GM03348 (cell line): ENCODE measurements at regions not wholly inside any gene's neighbourhood (a gene's known extent, or its start where the extent isn't known, plus 50 kb on each side); places are given as distances from the start of the nearest gene placed in this dataset.
"Not testable (repeated sequence)": the region's sequence is repeated elsewhere in the genome, so short reads cannot be mapped to it uniquely, and the experiment has no call there.

Experiments used
- DNase-seq: peaks from one replicate; pipeline ENCODE4 v3.0.0; 2012; ENCODE audit warnings: low spot score

DNA sequence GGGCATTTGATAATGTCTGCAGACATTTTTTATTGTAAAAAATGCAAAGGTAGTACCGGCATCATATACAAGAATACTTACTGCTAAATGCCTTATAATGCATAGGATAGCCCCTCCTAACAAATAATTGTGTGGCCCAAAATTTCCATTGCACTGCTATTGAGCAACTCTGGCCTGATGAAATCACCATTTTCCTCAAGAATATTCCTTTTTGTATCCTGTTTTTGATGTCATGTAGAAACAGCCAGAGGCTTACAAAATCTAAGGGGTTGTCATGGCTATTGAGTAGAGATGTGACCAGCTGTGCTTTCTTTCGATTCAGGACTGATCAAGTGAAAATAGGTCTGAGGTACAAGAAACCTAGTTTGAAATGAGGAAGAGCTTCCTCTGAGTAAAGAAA is 854.3 kb downstream of the KCNA4 start:
- DNase-seq = no peak

DNA sequence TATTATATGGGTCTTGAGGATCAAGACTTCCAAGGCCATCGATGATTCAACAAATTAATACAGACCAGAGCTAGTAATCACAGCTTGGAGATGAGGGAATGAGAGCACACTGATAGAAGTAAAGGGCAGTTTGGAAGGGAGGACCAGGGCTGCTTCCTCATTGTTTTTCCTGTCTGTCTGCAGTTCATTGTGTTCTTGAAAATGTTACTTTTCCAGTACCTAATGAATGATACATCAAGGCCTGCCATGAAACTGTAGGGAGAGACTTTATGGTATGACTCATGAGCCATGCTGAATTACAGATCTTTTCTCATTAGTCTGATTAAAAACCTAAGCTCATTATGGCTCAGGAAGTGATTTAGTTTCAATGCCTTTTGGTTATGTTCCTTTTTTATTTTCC is 855.6 kb downstream of the KCNA4 start:
- no peak for DNase-seq

DNA sequence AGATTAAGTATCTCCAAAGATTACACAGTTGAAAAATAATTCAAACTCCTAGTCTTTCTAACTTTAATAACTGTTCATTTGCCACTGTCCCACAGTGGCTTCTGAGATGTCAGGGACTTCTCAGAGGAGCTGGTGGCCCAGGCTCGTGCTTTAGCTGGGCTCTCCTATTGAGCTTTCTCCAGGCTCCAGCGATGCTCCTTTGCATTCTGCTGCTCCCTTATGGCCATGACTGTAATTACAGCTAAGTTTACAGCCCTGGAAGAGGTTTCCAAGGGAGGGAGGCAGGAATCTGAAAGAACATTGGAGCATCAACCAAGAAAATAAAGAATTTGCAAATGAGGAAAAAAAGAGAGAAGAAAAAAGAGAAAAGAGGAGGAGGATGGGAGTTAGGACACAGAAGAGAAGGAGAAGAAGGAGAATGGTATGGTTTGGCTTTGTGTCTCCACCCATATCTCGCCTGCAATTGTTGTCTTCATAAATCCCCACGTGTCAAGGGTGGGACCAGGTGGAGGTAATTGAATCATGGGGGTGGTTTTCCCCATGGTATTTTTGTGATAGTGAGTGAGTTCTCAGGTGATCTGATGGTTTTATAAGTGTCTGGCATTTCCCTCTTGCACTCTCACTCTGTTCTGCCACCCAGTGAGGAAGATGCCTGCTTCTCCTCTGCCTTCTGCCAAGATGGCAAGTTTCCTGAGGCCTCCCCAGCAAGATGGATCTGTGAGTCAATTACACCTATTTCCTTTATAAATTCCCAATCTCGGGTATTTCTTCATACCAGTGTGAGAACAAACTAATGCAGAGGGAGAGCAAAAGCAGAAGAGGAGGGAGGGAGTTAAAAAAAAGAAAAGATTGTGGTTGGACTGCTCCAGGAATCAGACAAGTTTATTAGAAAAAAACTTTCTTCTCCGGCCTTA is 857.0 kb downstream of the KCNA4 start:
- DNase-seq = peak; percentile 73

DNA sequence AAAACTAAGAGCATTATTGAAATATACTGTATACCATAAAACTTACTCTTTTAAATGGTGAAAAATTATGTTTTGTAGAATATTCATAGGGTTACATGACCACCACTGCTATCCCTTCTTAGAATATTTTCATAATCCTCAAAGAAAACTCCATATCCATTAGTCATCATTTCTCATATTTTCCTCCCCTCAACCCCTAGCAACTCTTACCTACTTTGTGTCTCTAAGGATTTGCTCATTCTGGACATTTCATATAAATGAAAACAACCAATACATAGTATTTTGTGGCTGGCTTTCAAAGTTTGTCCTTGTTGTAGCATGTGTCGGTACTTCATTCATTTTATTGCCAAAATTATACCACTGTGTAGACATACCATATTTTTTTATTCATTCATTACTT is 863.8 kb downstream of the KCNA4 start:
- no peak for DNase-seq

GRCh38 chr11:29142573-29142972 is 874.3 kb downstream of the KCNA4 start:
- not testable (repeated sequence) for DNase-seq

DNA sequence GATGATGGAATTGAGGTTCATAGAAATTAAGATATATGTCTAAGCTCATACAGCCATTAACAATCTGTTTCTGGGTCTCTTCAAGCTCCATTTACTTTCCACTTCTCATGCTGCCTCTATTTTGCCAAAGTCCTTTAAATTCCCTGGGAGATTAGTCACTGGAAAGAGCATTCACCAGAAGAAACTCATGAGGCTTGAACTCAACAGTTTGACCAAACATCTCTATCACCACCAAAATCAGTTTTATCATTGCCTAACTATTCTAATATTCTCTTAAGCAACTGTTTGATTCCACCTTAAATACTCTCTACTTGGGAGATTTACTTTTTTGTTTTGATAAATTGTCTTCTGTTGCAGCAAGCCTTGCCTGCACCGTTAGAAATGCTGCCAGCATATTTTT is 881.3 kb downstream of the KCNA4 start:
- DNase-seq = peak; percentile 55

- DNase-seq = no peak
These were observed 885.8 kb downstream of the KCNA4 start for GRCh38 chr11:29131055-29131454.

- DNase-seq = peak; percentile 18
These were observed 887.0 kb downstream of the KCNA4 start for GRCh38 chr11:29129844-29130243.

DNA sequence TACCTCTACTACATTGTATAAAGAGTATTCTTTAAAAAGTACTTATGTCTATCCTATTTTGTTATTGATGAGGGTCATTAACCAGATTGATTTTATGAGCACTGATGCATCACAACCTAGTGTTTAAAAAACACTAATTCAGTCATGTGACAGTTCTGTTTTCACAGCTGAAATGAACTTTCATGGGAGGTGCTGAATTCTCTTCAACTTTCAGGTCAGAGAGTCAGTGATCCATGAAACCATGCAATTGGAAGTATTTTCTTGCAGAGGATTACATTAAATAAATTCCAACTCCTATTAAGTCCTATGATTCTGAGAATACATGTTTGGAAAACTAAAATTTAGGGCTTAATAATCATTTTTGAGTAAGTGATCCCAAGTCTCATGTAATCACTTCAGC is 889.4 kb downstream of the KCNA4 start:
- DNase-seq = no peak

- peak; percentile 5 for DNase-seq
These were observed 891.2 kb downstream of the KCNA4 start for GRCh38 chr11:29125606-29126005.

DNA sequence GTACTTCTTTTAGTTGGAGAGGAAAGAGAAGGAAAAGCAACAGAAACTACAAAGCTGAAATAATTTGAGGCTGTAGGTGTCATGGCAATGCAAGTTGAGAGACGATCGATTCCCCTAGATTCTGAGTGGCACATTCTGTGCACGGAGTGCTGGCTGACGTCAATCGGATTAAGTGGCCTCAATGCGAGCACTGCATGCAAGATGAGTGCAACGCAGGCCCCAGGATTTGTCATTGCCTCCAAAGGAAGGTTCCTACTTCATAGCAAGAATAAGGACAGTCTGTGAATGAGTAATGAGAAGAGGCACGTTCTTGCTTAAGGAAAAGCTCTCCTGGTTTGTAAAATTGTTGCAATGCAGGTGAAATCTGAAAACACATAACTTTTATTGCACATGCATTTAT is 892.4 kb downstream of the KCNA4 start:
- no peak for DNase-seq

DNA sequence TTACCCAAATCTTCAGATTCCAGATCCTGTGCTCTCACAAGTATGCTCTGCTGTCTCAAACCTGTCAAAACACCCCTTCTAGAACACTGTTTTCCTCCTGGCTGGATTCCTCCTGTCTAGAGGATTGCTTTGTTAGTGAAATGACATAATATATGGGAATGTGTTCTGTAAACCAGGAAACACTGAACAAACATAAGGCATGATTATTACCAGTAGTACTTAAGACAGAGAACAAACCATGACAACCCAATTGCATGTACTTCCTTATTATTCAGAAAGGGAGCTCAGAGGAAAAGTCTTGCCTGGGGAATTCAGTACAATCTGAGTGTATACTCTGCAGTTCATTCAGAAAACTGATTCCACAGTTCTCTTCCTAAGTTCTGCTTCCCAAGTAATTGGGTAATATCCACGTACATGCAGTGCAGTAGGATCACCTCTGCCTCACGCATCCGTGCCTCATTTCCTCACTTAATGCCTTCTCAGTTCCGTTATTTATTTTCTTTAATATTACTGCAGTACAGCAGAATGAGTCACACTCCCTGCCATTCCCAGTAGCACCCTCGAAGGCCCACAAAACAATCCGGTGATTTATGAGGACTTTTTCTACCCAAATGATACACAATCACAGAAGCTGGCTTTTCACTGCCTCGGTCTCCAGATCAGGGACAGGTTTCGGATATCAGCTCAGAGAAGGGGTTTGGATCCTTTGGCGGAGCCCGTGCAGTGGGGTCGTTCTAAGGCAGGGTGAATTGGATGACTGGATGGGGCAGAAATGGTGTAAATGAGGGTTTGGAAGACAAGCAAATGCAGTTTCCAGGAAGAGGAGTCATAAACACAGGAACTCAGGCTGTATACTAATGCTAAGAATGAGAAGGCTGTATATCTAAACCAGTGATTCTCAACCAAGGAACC is 896.9 kb downstream of the KCNA4 start:
- peak; percentile 42 for DNase-seq

- DNase-seq = no peak
These were observed 897.7 kb downstream of the KCNA4 start for GRCh38 chr11:29119116-29119515.

DNA sequence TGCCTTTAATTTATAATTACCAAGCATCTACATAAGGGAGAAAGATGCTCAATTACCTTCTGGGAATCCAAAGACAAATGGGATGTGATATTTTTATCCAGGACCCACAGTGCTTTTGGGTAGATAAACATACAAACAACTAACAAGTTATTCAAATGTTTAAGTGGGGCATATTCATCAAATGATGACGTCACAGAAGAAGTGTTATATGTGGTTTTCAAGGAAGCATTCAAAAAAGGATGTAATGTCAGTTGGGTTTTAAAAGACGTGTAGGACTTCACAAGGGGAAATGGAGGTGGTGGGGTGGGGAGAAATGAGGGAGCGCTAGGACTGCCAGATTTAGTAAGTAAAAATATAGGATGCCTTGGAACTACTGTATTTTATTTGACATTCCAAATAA is 915.9 kb downstream of the KCNA4 start:
- DNase-seq = no peak

DNA sequence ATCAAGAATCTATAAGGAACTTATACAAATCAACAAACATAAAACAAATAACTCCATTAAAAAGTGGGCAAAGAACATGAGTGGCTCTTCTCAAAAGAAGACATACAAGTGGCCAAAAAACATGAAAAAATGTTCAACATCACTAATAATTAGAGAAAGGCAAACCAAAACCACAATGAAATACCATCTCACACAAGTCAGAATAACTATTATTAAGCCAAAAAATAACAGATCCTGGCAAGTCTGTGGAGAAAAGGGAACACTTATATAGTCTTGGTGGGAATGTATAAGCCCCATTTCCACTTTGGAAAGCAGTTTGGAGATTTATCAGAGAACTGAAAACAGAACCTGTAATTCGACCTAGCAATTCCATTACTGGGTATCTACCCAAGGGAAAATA is 921.0 kb downstream of the KCNA4 start:
- DNase-seq = no peak

- peak; percentile 67 for DNase-seq
These were observed 923.3 kb downstream of the KCNA4 start for GRCh38 chr11:29093416-29094120.

- DNase-seq = no peak
These were observed 929.5 kb downstream of the KCNA4 start for GRCh38 chr11:29087200-29087812.

DNA sequence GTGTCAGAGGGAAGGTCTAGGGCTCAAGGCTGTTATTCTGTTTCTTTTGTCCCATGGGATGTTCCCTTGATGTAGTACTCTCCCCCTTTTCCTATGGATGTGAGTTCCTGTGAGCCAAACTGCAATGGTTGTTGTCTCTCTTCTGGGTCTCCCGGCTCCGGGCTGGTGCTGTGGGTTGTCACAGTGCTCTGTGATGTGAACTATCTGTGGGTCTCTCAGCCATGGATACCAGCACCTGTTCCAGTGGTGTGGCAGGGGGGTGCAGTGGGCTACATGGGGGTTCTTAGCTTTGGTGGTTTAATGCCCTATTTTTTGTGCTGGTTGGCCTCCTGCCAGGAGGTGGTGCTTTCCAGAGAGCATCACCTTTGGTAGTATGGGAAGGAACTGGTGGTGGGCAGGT is 941.1 kb downstream of the KCNA4 start:
- DNase-seq = no peak

DNA sequence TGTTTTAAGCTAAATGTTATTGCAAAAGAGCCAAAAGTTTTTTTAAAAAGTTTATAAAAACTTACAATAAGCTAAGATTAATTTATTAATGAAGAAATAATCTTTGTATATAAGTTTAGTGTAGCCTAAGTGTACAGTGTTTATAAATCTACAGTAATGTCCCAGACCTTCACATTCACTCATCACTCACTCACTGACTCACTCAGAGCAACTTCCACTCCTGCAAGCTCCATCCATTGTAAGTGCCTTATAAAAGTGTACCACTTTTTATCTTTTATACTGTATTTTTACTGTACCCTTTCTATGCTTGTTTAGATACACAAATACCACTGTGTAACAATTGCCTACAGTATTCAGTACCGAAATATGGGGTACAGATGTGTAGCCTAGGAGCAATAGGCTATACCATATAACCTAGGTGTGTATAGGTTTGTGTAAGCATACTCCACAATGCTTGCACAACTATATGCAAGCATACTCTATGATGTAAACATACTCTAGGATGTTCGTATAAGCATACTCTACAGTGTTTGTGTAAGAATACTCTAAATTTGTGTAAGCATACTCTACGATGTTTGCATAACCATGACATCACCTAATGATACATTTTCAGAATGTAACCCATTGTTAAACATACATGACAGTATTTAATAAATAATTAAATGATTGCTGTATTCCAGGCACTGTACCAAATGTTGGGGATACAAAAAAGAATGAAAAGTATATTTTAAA is 953.0 kb downstream of the KCNA4 start:
- no peak for DNase-seq

- DNase-seq = no peak
These were observed 953.3 kb downstream of the METTL15 start for GRCh38 chr11:29061452-29061851.

DNA sequence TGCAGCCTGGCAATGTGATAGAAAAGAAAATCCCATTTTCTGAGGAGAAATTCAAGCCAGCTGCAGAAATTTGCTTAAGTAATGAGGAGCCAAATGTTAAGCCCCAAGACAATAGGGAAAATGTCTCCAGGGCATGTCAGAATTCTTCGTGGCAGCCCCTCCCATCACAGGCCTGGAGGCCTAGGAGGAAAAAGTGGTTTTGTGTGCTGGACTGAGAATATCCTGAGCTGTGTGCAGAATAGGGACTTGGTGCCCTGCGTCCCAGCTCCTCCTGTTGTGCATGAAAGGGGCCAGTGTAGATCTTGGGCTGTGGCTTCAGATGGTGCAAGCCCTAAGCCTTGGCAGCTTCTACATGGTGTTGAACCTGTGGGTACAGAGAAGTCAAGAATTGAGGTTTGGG is 948.3 kb downstream of the METTL15 start:
- DNase-seq = not testable (repeated sequence)
